GM12864 (cell line): ENCODE measurements at regions not wholly inside any gene's neighbourhood (a gene's known extent, or its start where the extent isn't known, plus 50 kb on each side); places are given as distances from the start of the nearest gene placed in this dataset.

ENCODE experiments used
- DNase-seq: peaks from one replicate; pipeline ENCODE4 v3.0.0-alpha.2; 2011; ENCODE audit warnings: low read depth
- H3K4me3 ChIP-seq: 2 replicates; pipeline ENCODE4 v1.5.1; 2011; ENCODE audit warnings: mild to moderate bottlenecking, low read depth, low read length, control low read depth
- TF ChIP-seq, protein P1 (sequence below): IDR thresholded peaks from 2 replicates; pipeline ENCODE4 v1.5.1; 2011; ENCODE audit warnings: low read depth, mild to moderate bottlenecking, moderate library complexity, low read length, control low read depth, inconsistent platforms; ENCODE audit errors: missing control alignments

DNA sequence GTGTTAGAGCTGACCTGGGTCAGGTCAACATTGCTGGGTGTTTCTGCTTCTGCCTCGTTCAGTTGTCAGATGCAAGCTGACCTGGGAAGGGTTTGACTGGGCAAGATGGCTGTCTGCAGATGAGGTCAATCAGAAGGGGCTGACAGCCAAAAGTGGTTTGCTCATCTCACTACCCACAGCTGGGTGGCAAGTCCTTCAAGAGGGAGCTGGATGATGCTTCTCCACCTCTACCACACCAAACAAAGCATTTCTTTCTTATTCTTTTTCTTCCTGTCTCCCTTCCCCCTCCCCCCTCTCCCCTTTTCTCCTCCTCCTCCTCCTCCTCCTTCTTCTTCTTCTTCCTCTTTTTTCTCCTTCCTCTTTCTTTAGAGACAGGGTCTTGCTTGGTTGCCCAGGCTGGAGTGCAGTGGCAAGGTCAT is 268.2 kb upstream of the PLEKHG7 start:
- TF ChIP-seq, protein P1, sequence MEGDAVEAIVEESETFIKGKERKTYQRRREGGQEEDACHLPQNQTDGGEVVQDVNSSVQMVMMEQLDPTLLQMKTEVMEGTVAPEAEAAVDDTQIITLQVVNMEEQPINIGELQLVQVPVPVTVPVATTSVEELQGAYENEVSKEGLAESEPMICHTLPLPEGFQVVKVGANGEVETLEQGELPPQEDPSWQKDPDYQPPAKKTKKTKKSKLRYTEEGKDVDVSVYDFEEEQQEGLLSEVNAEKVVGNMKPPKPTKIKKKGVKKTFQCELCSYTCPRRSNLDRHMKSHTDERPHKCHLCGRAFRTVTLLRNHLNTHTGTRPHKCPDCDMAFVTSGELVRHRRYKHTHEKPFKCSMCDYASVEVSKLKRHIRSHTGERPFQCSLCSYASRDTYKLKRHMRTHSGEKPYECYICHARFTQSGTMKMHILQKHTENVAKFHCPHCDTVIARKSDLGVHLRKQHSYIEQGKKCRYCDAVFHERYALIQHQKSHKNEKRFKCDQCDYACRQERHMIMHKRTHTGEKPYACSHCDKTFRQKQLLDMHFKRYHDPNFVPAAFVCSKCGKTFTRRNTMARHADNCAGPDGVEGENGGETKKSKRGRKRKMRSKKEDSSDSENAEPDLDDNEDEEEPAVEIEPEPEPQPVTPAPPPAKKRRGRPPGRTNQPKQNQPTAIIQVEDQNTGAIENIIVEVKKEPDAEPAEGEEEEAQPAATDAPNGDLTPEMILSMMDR, result no peak
- no peak overlapping the region for H3K4me3 ChIP-seq
- peak; percentile 57 for DNase-seq

DNA sequence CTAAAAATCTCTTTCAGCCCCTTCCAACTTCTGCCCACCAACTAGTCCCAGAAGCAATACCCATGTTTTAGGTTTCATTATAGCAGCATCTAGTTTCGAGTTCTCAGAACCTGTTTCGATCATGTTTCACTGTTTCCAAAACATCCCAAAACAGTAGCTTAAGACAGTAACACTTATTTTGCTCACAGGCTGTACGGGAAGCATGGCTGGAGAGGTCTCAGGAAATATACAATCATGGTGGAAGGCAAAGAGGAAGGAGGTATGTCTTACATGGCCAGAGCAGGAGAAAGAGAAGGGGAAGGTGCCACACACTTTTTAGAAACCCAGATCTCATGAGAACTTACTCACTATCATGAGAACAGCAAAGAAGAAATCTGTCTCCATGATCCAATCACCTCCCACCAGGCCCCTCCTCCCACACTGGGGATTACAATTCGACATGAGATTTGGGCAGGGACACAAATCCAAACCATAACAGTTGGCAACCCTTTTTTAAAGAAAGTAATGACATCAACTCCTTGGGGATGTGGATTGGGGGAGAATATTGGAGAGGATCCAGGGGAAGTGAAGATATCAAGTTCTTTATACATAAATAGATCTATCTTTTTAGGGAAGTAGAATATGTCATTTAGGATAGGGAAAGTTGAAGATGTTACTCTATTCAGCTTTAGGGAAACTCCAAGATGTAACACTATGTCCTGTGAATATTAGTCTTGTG is 269.9 kb upstream of the PLEKHG7 start:
- peak; percentile 86 for DNase-seq
- peak overlapping the region; percentile 28; the same call in 1 of the 2 replicates for H3K4me3 ChIP-seq
- TF ChIP-seq, protein P1, result no peak

DNA sequence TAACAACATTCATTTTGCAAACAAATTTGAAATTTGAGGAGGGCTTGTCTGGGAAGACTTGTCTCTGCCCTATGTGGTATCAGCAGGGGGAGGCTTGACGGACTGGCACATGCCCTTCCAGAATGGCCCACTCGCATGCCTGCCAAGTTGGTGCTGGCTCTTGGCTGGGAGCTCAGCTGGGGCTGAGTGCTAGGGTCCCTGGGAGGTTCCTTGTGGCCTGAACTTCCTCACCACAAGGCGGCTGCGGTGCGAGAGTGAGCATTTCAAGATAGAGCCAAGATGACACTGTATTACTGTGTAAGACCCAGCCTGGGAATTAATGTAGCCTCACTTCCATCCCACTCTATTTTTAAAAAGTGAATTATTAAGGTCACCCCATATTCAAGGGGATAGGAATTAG is 271.6 kb upstream of the PLEKHG7 start:
- no peak overlapping the region for H3K4me3 ChIP-seq
- TF ChIP-seq, protein P1, result peak; percentile 28
- DNase-seq, result no peak

DNA sequence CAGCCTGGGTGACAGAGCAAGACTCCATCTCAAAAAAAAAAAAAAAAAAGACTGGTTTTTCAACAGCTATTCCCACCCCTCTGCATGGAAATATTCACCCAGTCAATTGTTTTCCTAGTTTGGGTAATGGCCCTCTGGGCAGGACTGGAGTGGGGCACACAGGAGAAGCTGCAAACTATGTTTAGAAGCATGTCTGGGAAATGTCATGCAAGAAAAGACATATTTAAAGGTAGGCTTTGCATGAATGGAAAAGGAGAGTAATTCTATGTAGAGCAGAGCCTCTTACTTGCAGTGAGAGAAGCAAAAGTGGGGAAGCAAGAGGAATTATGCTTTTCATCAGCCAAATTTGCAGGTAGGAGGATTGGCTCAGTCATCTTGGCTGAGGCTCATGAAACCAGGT is 276.5 kb upstream of the PLEKHG7 start:
- DNase-seq, result no peak

DNA sequence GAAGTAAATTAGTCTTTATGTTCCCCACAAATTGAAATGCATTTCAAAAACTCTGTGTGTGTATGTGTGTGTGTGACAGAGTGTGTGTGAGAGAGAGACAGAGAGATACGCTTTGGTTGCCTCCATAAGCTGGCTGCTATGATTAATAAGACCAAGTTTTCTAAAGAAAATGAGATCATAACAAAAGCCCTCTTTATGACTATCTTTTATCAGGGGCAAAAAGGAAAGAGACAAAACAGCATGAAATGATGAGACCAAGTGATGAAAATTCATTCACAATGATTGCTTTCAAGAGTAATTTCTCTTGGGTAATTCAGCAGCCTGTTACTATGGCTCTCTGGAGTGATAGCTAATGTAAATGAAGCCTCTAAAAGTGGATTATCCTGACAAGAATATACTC is 277.6 kb upstream of the PLEKHG7 start:
- TF ChIP-seq, protein P1, result no peak
- no peak overlapping the region for H3K4me3 ChIP-seq
- DNase-seq, result no peak

More for the DNA sequence above, 276.5 kb upstream of the PLEKHG7 start:
- H3K4me3 ChIP-seq, result no peak overlapping the region
- TF ChIP-seq, protein P1, result no peak

DNA sequence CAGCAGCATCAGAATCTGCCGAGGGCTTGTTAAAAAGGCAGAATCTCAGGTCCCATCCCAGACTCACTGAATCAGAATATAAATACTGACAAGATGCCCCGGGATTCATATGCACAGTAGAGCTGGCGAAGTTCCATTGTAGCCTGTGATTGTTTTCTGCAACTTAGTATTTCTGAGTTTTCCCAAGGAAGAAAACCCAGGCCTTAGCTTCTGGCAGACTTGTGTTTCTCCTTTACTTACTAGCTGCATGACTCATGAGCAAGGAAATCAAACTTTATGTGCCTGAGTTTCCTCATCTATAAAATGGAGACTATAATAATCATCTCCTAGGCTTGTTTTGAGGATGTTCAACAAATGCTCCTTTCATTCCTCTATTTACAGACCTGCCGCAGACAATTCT is 278.5 kb upstream of the PLEKHG7 start:
- no peak for DNase-seq
- TF ChIP-seq, protein P1, result no peak
- no peak overlapping the region for H3K4me3 ChIP-seq

DNA sequence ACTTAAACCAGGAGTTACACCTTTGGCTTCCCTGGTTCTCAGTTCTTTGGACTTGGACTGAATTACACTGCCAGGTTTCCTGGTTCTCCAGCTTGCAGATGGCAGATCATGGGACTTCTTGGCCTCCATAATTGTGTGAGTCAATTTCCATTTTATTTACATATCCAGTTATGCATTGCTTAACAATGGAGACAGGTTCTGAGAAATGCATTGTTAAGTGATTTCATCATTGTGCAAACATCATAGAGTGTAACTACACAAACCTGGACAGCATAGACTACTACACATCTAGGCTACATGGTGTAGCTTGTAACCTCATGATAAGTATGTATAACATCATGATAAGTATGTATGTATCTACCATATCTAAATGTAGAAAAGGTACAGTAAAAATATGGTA is 276.1 kb upstream of the BTG1 start:
- no peak for DNase-seq
- TF ChIP-seq, protein P1, result no peak
- no peak overlapping the region for H3K4me3 ChIP-seq
